ENCODE measurements at regions not wholly inside any gene's neighbourhood (a gene's known extent, or its start where the extent isn't known, plus 50 kb on each side); places are given as distances from the start of the nearest gene placed in this dataset.

DNA sequence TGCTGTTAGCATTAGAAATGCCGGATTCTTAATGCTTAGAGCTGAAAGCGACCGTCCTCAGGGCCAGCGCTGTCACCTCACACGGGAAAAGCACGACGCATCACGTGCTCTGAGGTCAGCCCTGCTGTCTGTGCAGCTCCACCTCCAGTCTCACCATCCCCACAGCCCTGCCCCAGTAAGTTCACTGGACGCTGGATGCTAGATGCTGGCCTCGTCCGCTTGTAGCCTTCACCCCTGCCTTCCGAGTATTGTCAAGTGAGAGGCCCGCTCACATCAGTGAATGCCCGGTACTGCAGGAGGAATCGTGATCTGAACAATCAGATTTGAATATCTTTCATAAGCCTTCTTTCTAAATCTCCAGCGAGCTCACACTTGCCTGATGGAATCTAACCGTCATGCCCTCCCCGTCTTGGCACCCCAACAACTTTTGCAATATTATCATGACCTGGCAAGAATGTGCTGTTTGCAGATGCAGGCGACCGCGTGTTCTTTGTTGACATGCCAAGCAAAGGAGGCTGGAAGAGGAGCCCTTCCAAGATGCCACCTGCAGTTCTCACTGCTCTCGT lies 64.9 kb downstream of the DLL1 start:
- Histone ChIP-seq H3K9me3 (no peaks in the 10 kb centered on the region), H3K36me3 (no peaks in the 10 kb centered on the region), H3K27ac (replicated peaks in 1 of 4) (peak overlapping the region in 1 of 4 donors; percentile 16), H3K4me1 (peaks cover 0 to 5% (median 2%) of the 10 kb centered on the region in 4 donors), H3K27me3 (peaks cover 0 to 6% (median 0%) of the 10 kb centered on the region in 4 donors), H3K4me3 (no peak overlapping the region)
- DNase-seq (ENCODE audit: extremely low spot score): no peak
- TF ChIP-seq POLR2A (IDR thresholded peaks at IDR 0.05; ENCODE audit: low read depth) (no peak), EP300 (IDR thresholded peaks at IDR 0.05) (no peak), POLR2AphosphoS5 (IDR thresholded peaks at IDR 0.05) (no peak)
- TF ChIP-seq, protein P1, sequence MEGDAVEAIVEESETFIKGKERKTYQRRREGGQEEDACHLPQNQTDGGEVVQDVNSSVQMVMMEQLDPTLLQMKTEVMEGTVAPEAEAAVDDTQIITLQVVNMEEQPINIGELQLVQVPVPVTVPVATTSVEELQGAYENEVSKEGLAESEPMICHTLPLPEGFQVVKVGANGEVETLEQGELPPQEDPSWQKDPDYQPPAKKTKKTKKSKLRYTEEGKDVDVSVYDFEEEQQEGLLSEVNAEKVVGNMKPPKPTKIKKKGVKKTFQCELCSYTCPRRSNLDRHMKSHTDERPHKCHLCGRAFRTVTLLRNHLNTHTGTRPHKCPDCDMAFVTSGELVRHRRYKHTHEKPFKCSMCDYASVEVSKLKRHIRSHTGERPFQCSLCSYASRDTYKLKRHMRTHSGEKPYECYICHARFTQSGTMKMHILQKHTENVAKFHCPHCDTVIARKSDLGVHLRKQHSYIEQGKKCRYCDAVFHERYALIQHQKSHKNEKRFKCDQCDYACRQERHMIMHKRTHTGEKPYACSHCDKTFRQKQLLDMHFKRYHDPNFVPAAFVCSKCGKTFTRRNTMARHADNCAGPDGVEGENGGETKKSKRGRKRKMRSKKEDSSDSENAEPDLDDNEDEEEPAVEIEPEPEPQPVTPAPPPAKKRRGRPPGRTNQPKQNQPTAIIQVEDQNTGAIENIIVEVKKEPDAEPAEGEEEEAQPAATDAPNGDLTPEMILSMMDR (IDR thresholded peaks at IDR 0.05): no peak
- intact Hi-C loops (cut with DNase I): no loop called here
- 81% methylated on average over 22 of the region's 22 CpGs for WGBS

DNA sequence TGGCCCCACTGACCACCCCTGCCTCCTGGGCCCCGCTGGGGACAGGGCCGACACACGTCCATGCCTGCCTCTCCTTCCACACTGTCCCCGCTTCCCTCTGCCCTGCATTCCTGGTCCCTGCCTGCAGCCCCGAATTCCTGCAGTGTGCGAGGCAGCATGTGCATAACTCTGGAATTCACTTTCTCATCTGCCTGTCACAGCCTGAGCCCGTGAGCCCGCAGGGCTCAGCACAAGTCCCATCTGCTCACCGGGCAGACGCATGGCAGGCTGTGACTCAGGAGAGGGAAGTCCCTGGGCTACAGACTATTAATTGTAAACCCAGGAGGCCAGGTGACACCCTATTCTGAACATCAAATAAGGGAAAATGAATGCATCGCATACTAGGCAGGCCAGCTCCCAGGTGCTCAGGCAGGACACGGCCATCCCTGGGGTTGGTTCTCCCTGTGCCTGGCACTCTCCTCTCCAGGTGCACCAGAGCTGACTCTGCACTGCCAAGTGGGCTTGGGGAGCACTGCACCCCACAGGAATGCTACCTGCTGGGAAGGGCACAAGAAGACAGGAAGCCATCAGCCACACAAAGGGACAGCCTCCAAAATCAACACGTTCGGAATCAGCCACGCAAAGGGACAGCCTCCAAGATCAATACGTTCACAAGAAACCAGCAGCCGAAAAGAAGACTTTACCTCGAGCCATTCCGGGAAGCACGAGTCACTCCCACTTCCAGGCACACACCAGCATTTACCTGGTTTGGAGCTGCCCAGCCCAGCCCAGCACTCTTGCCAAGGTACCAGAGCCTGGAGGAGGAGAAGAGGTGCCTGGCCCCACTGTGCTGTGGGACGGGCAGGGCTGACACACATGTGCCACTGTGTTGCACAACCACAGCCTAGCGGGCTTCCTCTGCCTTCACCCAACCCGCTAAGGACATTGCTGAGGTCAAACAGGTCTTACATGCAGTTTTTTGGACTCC lies 65.9 kb downstream of the DLL1 start:
- 64% methylated on average over 19 of the region's 23 CpGs for WGBS
- Histone ChIP-seq H3K4me1 (peaks cover 0 to 5% (median 2%) of the 10 kb centered on the region in 4 donors), H3K27me3 (peaks cover 0 to 6% (median 0%) of the 10 kb centered on the region in 4 donors), H3K27ac (replicated peaks in 1 of 4) (no peak overlapping the region), H3K4me3 (no peak overlapping the region), H3K36me3 (no peaks in the 10 kb centered on the region), H3K9me3 (no peaks in the 10 kb centered on the region)
- DNase-seq (ENCODE audit: extremely low spot score): no peak
- intact Hi-C loops (cut with DNase I): no loop called here
- TF ChIP-seq POLR2A (IDR thresholded peaks at IDR 0.05; ENCODE audit: low read depth) (no peak), POLR2AphosphoS5 (IDR thresholded peaks at IDR 0.05) (no peak), EP300 (IDR thresholded peaks at IDR 0.05) (no peak)
- TF ChIP-seq, protein P1 (IDR thresholded peaks at IDR 0.05): no peak

DNA sequence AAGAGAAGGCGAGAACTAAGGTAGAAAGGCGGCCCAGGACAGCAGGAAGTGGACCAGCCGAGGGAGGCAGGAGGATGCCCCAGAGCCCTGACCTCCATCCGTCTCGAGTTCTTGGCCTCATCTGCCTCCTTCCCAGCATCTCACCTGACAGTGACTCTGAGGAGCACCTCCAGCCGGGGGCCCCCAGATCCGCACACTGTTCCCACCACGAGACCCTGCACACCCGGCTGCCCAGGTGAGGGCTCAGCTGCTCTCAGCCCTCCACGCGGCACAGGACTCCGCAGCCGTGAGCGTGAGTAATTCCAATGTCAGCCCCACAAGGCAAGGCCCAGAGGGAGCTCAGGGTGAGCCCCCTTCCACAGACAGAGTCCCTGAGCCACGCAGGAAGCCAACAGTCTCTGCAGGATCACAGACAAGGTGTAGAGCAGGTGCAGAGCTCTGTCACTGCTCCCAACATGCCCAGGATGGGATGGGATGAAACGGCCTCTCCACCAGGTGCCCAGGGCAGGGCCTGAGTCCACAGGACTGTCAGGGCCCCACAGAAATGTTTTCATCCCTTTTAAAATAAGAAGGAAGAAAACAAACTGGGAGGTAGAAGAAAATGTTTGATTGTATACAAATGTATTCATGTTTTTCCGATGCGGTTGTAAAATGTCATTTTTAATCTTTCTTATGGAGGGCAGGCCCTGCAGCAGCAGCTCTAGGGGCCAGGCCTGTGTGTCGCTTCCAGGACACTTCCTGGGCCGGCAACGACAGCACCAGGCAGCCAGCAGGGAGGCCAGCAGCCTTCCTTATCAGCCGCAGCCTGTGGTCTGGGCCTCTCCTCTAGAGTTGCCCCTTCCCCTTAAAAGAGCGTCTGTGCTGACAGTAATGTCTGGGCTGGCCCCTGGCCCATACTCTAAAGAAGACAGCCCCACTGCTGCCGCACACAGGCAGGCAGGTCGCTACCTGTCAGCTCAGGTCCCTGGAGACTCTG lies 66.9 kb downstream of the DLL1 start:
- Histone ChIP-seq H3K9me3 (no peaks in the 10 kb centered on the region), H3K27ac (replicated peaks in 1 of 4) (no peak overlapping the region), H3K27me3 (peaks cover 0 to 6% (median 0%) of the 10 kb centered on the region in 4 donors), H3K36me3 (no peaks in the 10 kb centered on the region), H3K4me1 (peaks cover 0 to 5% (median 2%) of the 10 kb centered on the region in 4 donors), H3K4me3 (no peak overlapping the region)
- no peak for DNase-seq (ENCODE audit: extremely low spot score)
- 84% methylated on average over 24 of the region's 25 CpGs for WGBS
- TF ChIP-seq EP300 (IDR thresholded peaks at IDR 0.05) (no peak), POLR2A (IDR thresholded peaks at IDR 0.05; ENCODE audit: low read depth) (no peak), POLR2AphosphoS5 (IDR thresholded peaks at IDR 0.05) (no peak)
- TF ChIP-seq, protein P1 (IDR thresholded peaks at IDR 0.05): no peak
- intact Hi-C loops (cut with DNase I): no loop called here

All from esophagus muscularis mucosa (tissue), 4 donors.